ENCODE measurements at regions not wholly inside any gene's neighbourhood (a gene's known extent, or its start where the extent isn't known, plus 50 kb on each side); places are given as distances from the start of the nearest gene placed in this dataset.

GRCh38 chr17:77499699-77500435 lies 359.1 kb downstream of the SEC14L1 start:
- TF ChIP-seq CTCF (IDR thresholded peaks at IDR 0.05; ENCODE audit: insufficient read depth, low read length, poor library complexity, severe bottlenecking): no peak
- no peak for TF ChIP-seq EZH2phosphoT487 (conservative IDR thresholded peaks at IDR 0.05; ENCODE audit: low read length)
